Heart left ventricle (tissue), 16 donors: ENCODE measurements at regions not wholly inside any gene's neighbourhood (a gene's known extent, or its start where the extent isn't known, plus 50 kb on each side); places are given as distances from the start of the nearest gene placed in this dataset.

ENCODE experiments used
- ATAC-seq, 4 donors: fragments of 200-7000 bp; cut with Tn5 transposase; one replicate each; pipeline ENCODE4 v1.9.1; 2020 to 2022; ENCODE audit warnings: moderate library complexity in 4 of 4, mild to moderate bottlenecking in 3 of 4, moderate number of reproducible peaks in 1 of 4
- DNase-seq, 5 donors: peaks; one replicate each; pipeline ENCODE4 v3.0.0-alpha.2; 2020
- H3K27ac ChIP-seq, 12 donors: fragments of 200-600 bp; sonication (generic) in 4 of 12; one replicate each; pipeline versions ENCODE4 v1.5.0 to v1.8.0; 2016 to 2022; ENCODE audit warnings: mild to moderate bottlenecking in 2 of 12
- H3K27me3 ChIP-seq, 9 donors: fragments of 200-600 bp; sonication (generic) in 2 of 9; one replicate each; pipeline versions ENCODE4 v1.5.1 to v1.8.0; 2016 to 2022; ENCODE audit warnings: mild to moderate bottlenecking in 3 of 9
- H3K36me3 ChIP-seq, 9 donors: fragments of 200-600 bp; sonication (generic) in 2 of 9; one replicate each; pipeline versions ENCODE4 v1.5.0 to v1.8.0; 2018 to 2022; ENCODE audit warnings: mild to moderate bottlenecking in 2 of 9
- H3K4me1 ChIP-seq, 12 donors: fragments of 200-600 bp; sonication (generic) in 4 of 12; one replicate each; pipeline versions ENCODE4 v1.5.0 to v1.8.0; 2016 to 2022; ENCODE audit warnings: mild to moderate bottlenecking in 3 of 12
- H3K4me3 ChIP-seq, 12 donors: fragments of 200-600 bp; sonication (generic) in 4 of 12; one replicate each; pipeline versions ENCODE4 v1.5.0 to v1.8.0; 2017 to 2022; ENCODE audit warnings: mild to moderate bottlenecking in 9 of 12, moderate library complexity in 4 of 12
- H3K9me3 ChIP-seq, 12 donors: fragments of 200-600 bp; sonication (generic) in 4 of 12; one replicate each; pipeline versions ENCODE4 v1.5.0 to v1.8.0; 2016 to 2022; ENCODE audit warnings: mild to moderate bottlenecking in 1 of 12
- CTCF ChIP-seq, 12 donors: fragments of 200-600 bp; sonication (generic) in 4 of 12; IDR thresholded peaks; one replicate each; pipeline versions ENCODE4 v1.5.0 to v1.8.0; 2018 to 2022; ENCODE audit warnings: antibody characterized with exemption in 12 of 12, mild to moderate bottlenecking in 5 of 12
- POLR2A ChIP-seq, 2 donors: fragments of 450-650 bp; IDR thresholded peaks; one replicate each; pipeline ENCODE4 v1.6.1; 2017; ENCODE audit warnings: antibody characterized with exemption in 2 of 2, mild to moderate bottlenecking in 2 of 2, moderate library complexity in 2 of 2
- WGBS, 4 donors: extraction: QIAGEN DNeasy Blood & Tissue Kit in 2 of 4; methylation state at CpG; one replicate each; pipeline versions ENCODE4 v1.1.5 to v1.1.7; 2013 to 2018; 5-methylcytosine and 5-hydroxymethylcytosine counted together
- intact Hi-C, 10 donors: fragments of 100-400 bp; cut with DNase I; formaldehyde crosslinking; loops; one replicate each; pipeline versions ENCODE4 v1.11.1 to v1.14.2; 2022
- donor health status: ischemic (EF 13 %, LVEDD 7.1; RV severe dilation, severe dysfunction).
- donor health status: healthy with polysubstance abuse.
- donor health status: DM: no; HTN: yes; CAD: no.
- donor health status: DM: no; HTN: no; CAD: no.
- donor health status: ischemic (EF 25% LVEDD 6.9; RV normal size, moderate dysfunction).
- donor health status: ischemic (EF 25% LVEDD 5.7; RV mildly dilated, moderate dysfunction).
- donor health status: healthy.
- donor health status: DM: yes; HTN: yes; CAD: no.
- donor health status: ischemic (EF 35%, LVEDD 5.7; RV mildly dilated, moderate dysfunction).
- donor health status: nonischemic (EF 11% LVEDD 7.7; RV severe dilation, severe dysfunction).
- donor health status: DM: yes; HTN: yes; CAD: no.
- donor health status: PGD.
- donor health status: ischemic (EF 29% LVEDD 5.4; RV normal size, mild dysfunction).
- donor health status: nonischemic (EF 23%, LVEDD 6.1; RV moderate dilation, normal function).

- Histone ChIP-seq H3K27ac (peak overlapping the region in 5 of 12 donors; percentile 49 to 92 (median 75)), H3K36me3 (no peaks in the 10 kb centered on the region), H3K27me3 (no peaks in the 10 kb centered on the region), H3K4me3 (no peak overlapping the region), H3K4me1 (peaks cover 0 to 91% (median 12%) of the 10 kb centered on the region in 12 donors), H3K9me3 (no peaks in the 10 kb centered on the region)
- intact Hi-C loops, result no loop called here
- no peak for DNase-seq
- no peak for TF ChIP-seq CTCF (IDR thresholded peaks at IDR 0.05)
- no peak for ATAC-seq
Observed at GRCh38 chr13:48159401-48159800, 64.5 kb upstream of the MED4 start.

GRCh38 chr13:48158915-48159314, 64.0 kb upstream of the MED4 start:
- Histone ChIP-seq H3K27me3 (no peaks in the 10 kb centered on the region), H3K9me3 (no peaks in the 10 kb centered on the region), H3K27ac (peak overlapping the region in 4 of 12 donors; percentile 27 to 92 (median 62)), H3K36me3 (no peaks in the 10 kb centered on the region), H3K4me1 (peaks cover 0 to 92% (median 12%) of the 10 kb centered on the region in 12 donors), H3K4me3 (no peak overlapping the region)
- TF ChIP-seq CTCF (IDR thresholded peaks at IDR 0.05) (no peak), POLR2A (IDR thresholded peaks at IDR 0.05) (no peak)
- intact Hi-C loops, result no loop called here
- DNase-seq, result no peak
- ATAC-seq, result no peak
- WGBS, 4 donors, result 92 to 98% (median 95%) methylated on average over 3 of the region's 3 CpGs

GRCh38 chr13:48158290-48158689, 63.4 kb upstream of the MED4 start:
- no peak for TF ChIP-seq CTCF (IDR thresholded peaks at IDR 0.05)
- TF ChIP-seq POLR2A (IDR thresholded peaks at IDR 0.05), result no peak
- WGBS, 4 donors, result 64 to 83% (median 78%) methylated on average over 1 of the region's 1 CpG
- Histone ChIP-seq H3K9me3 (no peaks in the 10 kb centered on the region), H3K36me3 (no peaks in the 10 kb centered on the region), H3K4me1 (peaks cover 0 to 89% (median 12%) of the 10 kb centered on the region in 12 donors), H3K27ac (peak overlapping the region in 4 of 12 donors; percentile 2 to 92 (median 62)), H3K4me3 (no peak overlapping the region), H3K27me3 (no peaks in the 10 kb centered on the region)
- ATAC-seq (no peak), DNase-seq (no peak)
- intact Hi-C loops, result no loop called here

GRCh38 chr13:48156466-48156865, 61.6 kb upstream of the MED4 start:
- H3K4me3 ChIP-seq, result peak overlapping the region in 1 of 12 donors; percentile 2
- ATAC-seq (peak in 1 of 4 donors; percentile 28), DNase-seq (peak in 3 of 5 donors; percentile 21 to 69 (median 49))
- TF ChIP-seq POLR2A (IDR thresholded peaks at IDR 0.05) (no peak), CTCF (IDR thresholded peaks at IDR 0.05) (no peak)
- no peaks in the 10 kb centered on the region for H3K36me3 ChIP-seq
- no peaks in the 10 kb centered on the region for H3K9me3 ChIP-seq
- peak overlapping the region in 5 of 12 donors; percentile 13 to 81 (median 47) for H3K27ac ChIP-seq
- peaks cover 0 to 89% (median 8%) of the 10 kb centered on the region in 12 donors for H3K4me1 ChIP-seq
- WGBS, 4 donors, result 68 to 83% (median 79%) methylated on average over 6 of the region's 6 CpGs
- H3K27me3 ChIP-seq, result no peaks in the 10 kb centered on the region
- intact Hi-C loops, result no loop called here
